SJSA1 (cell line): ENCODE measurements at regions not wholly inside any gene's neighbourhood (a gene's known extent, or its start where the extent isn't known, plus 50 kb on each side); places are given as distances from the start of the nearest gene placed in this dataset.

Source experiments
- DNase-seq, 2 experiments: peaks; one replicate each; pipeline ENCODE4 v3.0.0-alpha.2; 2015 to 2020; ENCODE audit warnings: low spot score in 2 of 2, low read depth in 1 of 2
- H3K27ac ChIP-seq: fragments of 250-450 bp; sonication (Bioruptor Pico); 2 replicates; pipeline ENCODE4 v1.5.1; 2020; ENCODE audit warnings: mild to moderate bottlenecking, moderate library complexity
- H3K27me3 ChIP-seq: fragments of 250-450 bp; sonication (Bioruptor Pico); replicated peaks from 2 replicates; pipeline ENCODE4 v1.5.1; 2020; ENCODE audit warnings: mild to moderate bottlenecking, moderate library complexity
- H3K36me3 ChIP-seq: fragments of 250-450 bp; sonication (Bioruptor Pico); 2 replicates; pipeline ENCODE4 v1.5.1; 2020; ENCODE audit warnings: mild to moderate bottlenecking
- H3K4me1 ChIP-seq: fragments of 250-450 bp; sonication (Bioruptor Pico); replicated peaks from 2 replicates; pipeline ENCODE4 v1.6.1; 2021; ENCODE audit warnings: mild to moderate bottlenecking
- H3K4me3 ChIP-seq: fragments of 250-450 bp; sonication (Bioruptor Pico); 2 replicates; pipeline ENCODE4 v1.5.1; 2020; ENCODE audit warnings: mild to moderate bottlenecking
- H3K9me3 ChIP-seq: fragments of 250-450 bp; sonication (Bioruptor Pico); replicated peaks from 2 replicates; pipeline ENCODE4 v1.5.1; 2020; ENCODE audit warnings: mild to moderate bottlenecking

DNA sequence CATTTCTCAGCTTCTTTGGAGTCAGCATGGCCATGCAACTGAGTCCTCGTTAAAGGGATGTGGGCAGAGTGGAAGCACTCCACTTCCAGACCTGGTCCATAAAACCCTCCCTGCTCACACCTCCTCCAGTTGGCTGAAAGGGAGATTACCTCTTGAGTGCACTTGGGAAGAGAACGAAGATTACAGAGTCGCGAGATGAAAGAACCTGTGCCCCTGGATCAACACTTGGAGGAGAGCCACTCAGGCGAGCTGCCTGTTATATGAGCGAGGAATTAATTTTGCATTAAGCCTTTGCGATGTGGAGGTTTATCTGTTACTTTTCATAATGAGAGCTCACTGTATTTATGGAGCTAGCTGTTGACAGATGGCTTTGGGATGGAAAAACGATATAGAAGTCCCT is 147.9 kb downstream of the MAF start:
- Histone ChIP-seq H3K4me3 (no peak overlapping the region), H3K27ac (no peak overlapping the region), H3K4me1 (no peaks in the 10 kb centered on the region), H3K9me3 (no peaks in the 10 kb centered on the region), H3K36me3 (no peaks in the 10 kb centered on the region), H3K27me3 (no peaks in the 10 kb centered on the region)
- no peak for DNase-seq

DNA sequence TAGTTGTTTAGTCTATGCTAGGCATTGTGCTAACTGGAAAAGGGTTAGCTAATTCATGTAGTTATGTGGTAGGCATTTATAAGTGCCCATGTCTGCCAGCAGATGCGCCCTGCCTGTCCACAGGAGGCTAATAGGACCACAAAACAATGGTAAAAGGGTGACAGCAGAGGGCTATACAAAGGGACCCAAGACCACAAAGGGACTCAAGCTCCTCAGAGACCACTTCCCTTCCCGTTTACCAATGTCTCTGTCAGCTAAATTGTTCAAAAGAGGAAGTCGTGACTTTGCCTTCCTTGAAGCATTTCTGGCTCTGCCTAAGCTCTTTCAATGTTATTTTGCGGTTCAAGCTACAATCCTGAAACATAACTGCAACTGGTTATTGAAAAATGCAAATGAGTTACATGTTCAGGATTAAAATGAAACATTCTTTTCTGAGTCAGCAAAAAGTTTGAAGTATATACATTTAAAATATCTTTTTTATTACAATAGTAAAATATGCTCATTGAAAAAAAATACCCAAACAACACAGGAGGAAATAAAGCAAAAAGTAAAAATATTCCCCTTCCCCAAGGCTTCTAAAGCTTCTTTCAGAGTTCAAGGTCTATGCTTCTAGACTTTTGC is 149.2 kb downstream of the MAF start:
- no peaks in the 10 kb centered on the region for H3K27me3 ChIP-seq
- H3K4me3 ChIP-seq, result no peak overlapping the region
- H3K36me3 ChIP-seq, result no peaks in the 10 kb centered on the region
- DNase-seq, result no peak
- H3K9me3 ChIP-seq, result no peaks in the 10 kb centered on the region
- H3K4me1 ChIP-seq, result no peaks in the 10 kb centered on the region
- H3K27ac ChIP-seq, result no peak overlapping the region

DNA sequence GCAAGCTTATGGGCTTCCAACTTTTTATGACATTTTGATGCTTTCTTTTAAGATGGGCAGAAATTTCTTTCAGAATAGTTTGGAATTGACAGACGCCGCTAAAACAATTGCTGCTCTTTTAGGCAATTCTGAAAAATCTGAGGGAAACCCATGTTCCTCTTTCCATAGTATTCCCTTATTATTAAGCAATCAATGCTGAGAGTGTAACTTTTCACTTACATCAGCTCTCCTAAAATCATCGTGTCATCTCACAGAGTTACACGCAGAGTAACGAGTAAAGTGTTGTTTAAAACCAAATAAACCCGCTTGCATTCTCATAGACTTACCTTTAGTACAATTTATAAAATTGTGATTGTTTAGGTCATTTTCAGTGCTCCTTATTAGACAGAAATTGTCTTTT is 150.6 kb downstream of the MAF start:
- no peaks in the 10 kb centered on the region for H3K4me1 ChIP-seq
- no peaks in the 10 kb centered on the region for H3K36me3 ChIP-seq
- H3K27me3 ChIP-seq, result no peaks in the 10 kb centered on the region
- H3K9me3 ChIP-seq, result no peaks in the 10 kb centered on the region
- no peak overlapping the region for H3K4me3 ChIP-seq
- no peak for DNase-seq
- H3K27ac ChIP-seq, result no peak overlapping the region

DNA sequence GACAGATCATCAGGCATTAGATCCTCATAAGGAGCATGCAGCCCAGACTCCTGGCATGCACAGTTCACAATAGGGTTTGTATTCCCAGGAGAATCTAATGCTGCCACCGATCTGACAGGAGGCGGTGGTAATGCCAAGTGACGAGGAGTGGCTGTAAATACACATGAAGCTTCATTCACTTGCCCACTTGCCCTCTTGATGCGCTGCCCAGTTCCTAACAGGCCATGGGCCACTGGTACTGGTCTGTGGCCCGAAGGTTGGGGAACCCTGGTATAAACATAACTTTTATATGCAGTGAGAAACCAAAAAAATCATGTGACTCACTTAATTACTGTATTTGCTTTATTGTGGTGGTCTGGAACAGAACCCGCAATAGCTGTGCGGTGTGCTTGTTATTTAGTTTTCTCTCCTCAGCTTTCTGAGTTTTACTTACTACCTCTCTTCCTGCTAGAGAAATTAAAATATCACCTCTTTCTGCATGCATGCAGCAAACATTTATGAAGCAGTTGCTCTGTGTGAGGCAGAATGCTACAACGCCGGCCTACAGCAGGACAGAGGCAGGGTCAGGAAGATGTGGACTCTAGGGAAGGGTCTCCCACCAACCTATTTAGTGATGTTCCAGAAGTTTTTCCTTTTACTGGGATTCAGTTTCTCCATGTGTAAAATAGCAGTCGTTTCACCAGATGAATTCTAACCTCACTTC is 151.3 kb downstream of the MAF start:
- Histone ChIP-seq H3K9me3 (no peaks in the 10 kb centered on the region), H3K4me3 (no peak overlapping the region), H3K27me3 (no peaks in the 10 kb centered on the region), H3K4me1 (no peaks in the 10 kb centered on the region), H3K27ac (no peak overlapping the region), H3K36me3 (no peaks in the 10 kb centered on the region)
- no peak for DNase-seq

DNA sequence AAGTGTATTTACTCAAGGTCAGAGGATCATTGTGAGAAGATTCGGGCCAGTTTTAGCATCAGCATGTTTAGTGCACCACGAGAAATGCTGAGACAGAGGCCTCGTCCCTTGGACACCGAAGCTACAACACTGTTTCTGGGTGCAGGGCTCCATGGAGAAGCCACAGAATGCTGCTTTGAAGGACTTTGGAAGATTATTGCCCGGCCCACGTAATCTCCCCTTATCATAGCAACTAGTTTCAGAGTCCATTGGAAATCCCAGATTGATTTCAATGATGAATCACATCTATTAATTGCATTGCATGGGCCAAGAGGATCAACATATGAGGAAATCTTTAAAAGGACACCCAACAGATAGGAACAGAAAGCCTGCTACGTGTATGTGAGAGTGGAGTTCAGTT is 156.0 kb downstream of the MAF start:
- Histone ChIP-seq H3K4me3 (no peak overlapping the region), H3K36me3 (no peaks in the 10 kb centered on the region), H3K27ac (no peak overlapping the region), H3K4me1 (no peaks in the 10 kb centered on the region), H3K9me3 (no peaks in the 10 kb centered on the region), H3K27me3 (no peaks in the 10 kb centered on the region)
- DNase-seq, result no peak

DNA sequence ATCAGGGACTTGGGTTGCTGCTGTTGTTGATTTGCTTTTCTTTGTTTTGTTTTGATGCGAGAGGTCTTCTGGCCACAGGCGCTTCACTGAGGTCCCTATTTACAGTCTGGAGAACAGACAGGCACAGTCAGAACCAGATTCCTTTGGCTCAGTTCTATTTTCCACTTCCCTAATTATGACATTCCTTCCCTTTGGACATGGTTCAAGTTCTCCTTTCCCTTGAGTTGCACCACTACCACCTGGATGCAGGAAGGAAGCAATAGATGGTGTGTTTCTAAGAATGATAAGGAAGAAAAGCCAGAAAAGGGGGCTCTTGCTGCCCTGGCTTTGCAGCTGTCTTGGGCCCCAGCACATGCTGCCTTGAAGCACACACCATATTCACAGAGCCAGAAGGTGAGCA is 160.6 kb downstream of the MAF start:
- H3K9me3 ChIP-seq, result no peaks in the 10 kb centered on the region
- no peak overlapping the region for H3K27ac ChIP-seq

DNA sequence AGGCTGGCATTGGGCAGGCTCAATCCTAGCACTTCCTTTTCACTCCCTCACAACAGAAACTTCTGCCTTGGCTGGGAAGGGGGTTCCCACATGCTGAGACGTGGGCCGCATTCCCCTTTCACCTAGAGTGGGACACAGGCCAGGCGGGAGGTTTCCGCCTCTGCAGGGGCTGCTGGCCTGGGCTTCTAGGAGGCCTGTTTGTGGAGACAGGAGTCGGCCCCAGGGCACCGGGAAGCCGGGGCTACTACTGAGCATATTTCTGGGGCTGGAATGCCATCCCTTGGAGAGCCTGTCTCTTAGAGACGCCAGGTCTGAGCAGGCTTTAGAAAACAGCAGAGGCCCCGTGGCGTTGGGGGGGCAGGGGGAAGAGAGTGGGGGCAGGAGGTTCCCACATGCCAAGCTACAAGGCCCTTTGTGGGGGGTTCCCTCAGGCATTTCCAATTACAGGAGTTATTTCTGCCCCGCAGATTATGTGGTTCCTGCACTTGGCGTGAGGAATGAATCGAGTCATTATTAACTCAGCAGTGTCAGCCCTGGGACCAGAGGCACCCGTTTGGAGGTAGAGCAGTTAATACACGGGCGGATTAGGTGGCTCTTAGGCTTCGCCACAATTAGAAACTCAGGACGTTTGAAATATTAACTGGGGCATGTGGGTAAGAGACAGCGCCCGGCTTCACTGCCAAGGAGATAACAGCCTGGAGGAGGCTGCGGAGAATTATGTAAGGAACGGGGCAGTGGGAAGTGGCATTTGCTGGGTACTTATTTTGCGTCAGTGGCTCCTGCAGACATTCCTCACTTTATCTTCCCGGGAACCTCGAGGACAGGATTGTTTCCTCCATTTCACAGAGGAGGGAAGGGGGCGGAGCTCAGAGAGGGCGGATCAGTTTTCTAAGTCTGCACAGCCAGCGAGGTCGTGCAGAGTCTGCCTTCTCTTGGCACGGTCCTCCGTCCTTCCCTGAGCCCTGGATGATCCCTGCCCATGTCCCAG is 162.5 kb downstream of the MAF start:
- no peaks in the 10 kb centered on the region for H3K9me3 ChIP-seq
- DNase-seq, result no peak
- no peaks in the 10 kb centered on the region for H3K36me3 ChIP-seq
- no peaks in the 10 kb centered on the region for H3K27me3 ChIP-seq
- H3K27ac ChIP-seq, result no peak overlapping the region
- H3K4me1 ChIP-seq, result no peaks in the 10 kb centered on the region
- H3K4me3 ChIP-seq, result no peak overlapping the region

More for the DNA sequence above, 160.6 kb downstream of the MAF start:
- Histone ChIP-seq H3K27me3 (no peaks in the 10 kb centered on the region), H3K4me1 (no peaks in the 10 kb centered on the region), H3K36me3 (no peaks in the 10 kb centered on the region), H3K4me3 (no peak overlapping the region)
- DNase-seq, result no peak

DNA sequence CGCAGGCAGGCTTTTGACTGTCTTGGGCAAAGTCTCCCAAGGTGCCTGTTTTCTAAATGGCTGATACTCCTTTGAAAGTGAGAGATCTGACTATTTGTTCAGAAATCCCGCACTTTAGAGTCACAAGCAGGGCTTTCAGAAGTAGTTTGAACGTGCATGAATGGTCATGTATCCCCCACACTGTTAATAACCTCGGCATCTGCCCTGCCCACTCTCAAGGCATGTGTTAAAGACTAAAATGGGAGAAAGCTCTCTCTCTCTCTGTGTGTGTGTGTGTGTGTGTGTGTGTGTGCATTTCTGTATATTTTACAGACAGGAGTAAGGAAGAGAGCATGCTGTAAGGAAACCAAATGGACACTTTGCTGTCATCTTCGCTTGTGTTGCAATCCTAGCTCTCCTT is 163.7 kb downstream of the MAF start:
- Histone ChIP-seq H3K4me1 (no peaks in the 10 kb centered on the region), H3K4me3 (no peak overlapping the region), H3K9me3 (no peaks in the 10 kb centered on the region), H3K27ac (no peak overlapping the region), H3K27me3 (no peaks in the 10 kb centered on the region), H3K36me3 (no peaks in the 10 kb centered on the region)
- no peak for DNase-seq

DNA sequence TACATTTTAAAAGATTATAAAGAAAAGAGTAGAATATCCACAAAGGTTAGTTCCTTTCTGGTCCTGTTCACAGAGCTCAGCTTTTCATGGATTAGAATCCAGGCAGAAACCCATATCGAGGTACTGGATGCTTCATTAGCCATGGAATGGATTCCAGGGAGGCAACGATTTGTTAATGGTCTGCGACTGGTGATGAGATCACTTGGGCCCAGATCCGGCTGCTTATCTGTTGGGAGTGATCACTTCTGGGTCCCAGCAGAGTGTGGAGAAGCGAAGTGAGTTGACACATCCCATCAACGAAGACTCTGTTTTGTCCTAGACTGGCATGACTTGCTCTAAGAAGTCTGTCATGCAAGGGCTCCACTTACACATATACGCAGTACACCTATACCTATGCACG is 165.8 kb downstream of the MAF start:
- Histone ChIP-seq H3K4me3 (no peak overlapping the region), H3K36me3 (no peaks in the 10 kb centered on the region), H3K27me3 (no peaks in the 10 kb centered on the region), H3K4me1 (no peaks in the 10 kb centered on the region), H3K9me3 (no peaks in the 10 kb centered on the region), H3K27ac (no peak overlapping the region)
- DNase-seq, result no peak

DNA sequence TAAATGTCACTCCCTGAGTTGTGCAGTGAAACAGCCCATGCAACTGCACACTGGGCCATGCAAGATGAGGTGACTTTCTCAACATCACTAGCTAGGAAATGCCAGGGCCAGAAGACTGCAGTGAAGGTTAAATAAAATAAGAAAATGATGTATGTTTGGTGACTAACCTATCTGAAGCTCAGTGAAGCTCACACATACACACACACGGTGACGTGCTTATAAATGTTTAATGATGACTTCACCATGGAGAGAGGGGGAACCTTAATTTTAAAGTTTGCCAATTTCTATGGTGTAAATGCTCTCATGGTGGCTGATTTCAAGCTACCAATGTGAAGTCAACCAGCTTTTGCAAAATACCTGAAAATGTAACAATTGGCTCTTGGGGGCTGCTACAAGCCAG is 166.4 kb downstream of the MAF start:
- Histone ChIP-seq H3K27ac (no peak overlapping the region), H3K27me3 (no peaks in the 10 kb centered on the region), H3K4me1 (no peaks in the 10 kb centered on the region), H3K4me3 (no peak overlapping the region), H3K36me3 (no peaks in the 10 kb centered on the region), H3K9me3 (0 out of 2 replicates have a peak, but pooled peaks cover 2% of the 10 kb centered on the region)
- no peak for DNase-seq

DNA sequence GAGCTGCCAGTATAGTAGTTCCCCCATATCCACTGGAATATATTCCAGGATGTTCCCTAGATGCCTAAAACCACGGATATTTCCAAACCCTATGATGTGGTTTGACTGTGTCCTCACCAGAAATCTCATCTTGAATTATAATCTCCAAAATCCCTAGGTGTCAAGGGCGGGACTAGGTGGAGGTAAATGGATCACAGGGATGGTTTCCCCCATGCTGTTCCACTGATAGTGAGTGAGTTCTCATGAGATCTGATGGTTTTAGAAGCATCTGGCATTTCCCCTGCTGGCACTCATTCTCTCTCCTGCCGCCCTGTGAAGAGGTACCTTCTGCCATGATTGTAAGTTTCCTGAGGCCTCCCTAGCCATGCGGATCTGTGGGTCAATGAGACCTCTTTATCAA is 168.6 kb downstream of the MAF start:
- no peak for DNase-seq
- Histone ChIP-seq H3K27me3 (no peaks in the 10 kb centered on the region), H3K27ac (no peak overlapping the region), H3K36me3 (no peaks in the 10 kb centered on the region), H3K4me3 (no peak overlapping the region), H3K9me3 (0 out of 2 replicates have a peak, but pooled peaks cover 2% of the 10 kb centered on the region), H3K4me1 (no peaks in the 10 kb centered on the region)

DNA sequence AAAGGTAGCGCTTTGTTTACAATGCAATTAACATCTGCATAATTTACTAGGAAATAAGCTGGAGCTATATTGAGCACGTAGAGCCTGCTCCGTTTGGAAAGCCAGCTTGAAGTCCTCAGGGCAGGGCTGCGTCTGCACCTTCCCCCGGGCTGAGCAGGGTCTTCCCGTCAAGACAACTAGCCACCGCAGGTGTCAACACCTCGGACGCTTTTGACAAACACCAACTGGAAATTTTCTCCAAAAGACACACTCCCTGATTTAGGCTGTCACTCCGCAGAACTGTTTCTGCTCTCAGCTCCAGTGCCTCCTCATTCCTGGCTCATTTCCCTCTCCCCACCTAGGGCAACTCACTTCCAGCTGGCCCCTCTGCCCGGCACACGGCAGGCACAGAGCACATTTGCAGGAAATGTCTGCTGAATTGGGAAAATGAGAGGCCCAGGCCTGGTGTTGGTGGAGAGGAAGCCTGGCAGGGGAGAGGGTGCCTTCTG is 170.3 kb downstream of the MAF start:
- Histone ChIP-seq H3K27me3 (no peaks in the 10 kb centered on the region), H3K27ac (no peak overlapping the region), H3K4me1 (no peaks in the 10 kb centered on the region), H3K36me3 (no peaks in the 10 kb centered on the region), H3K4me3 (no peak overlapping the region), H3K9me3 (0 out of 2 replicates have a peak, but pooled peaks cover 2% of the 10 kb centered on the region)
- DNase-seq, result no peak

DNA sequence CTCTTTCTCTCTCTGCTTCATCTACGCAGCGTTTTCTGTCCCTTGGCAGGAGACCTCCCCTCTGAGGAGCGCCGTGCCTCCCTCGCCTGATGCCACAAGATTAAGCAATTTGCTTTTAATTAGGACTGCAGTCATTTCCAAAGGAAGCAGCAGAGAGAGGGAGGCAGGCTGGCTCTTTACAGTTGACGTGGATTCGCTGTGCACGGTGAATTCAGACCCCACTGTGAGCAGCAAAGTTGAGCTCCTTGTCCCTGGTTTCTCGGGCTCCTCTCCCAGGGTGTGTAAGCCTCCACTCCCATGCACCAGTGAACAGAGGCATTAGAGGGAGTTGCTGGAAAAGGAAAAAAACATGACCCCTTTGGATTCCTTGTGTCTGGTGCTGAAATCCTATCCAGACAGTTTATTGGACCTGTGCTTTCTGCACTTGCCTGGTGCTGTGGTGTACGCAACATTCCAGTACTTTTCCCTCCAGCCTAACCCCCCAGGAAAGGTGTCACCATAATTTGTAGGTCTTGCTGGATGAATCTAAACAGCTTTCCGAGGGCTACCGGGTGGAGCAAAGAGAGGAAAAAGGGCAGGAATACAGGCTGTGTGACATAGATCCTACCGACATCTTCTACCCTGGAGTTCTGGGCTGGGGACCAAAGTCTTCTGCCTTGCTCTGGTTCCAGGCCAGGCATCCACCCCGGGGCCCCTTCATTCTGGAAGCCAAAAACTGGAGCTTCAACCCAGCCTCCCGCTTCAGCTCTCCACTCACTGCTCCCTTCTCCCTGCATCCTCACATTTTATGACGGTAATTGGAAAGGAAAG is 171.0 kb downstream of the MAF start:
- no peaks in the 10 kb centered on the region for H3K27me3 ChIP-seq
- H3K36me3 ChIP-seq, result no peaks in the 10 kb centered on the region
- H3K4me1 ChIP-seq, result no peaks in the 10 kb centered on the region
- H3K4me3 ChIP-seq, result no peak overlapping the region
- no peak for DNase-seq
- no peak overlapping the region for H3K27ac ChIP-seq
- 0 out of 2 replicates have a peak, but pooled peaks cover 2% of the 10 kb centered on the region for H3K9me3 ChIP-seq
